Smooth muscle cell (in vitro differentiated cells): ENCODE measurements at regions not wholly inside any gene's neighbourhood (a gene's known extent, or its start where the extent isn't known, plus 50 kb on each side); places are given as distances from the start of the nearest gene placed in this dataset.

Experiments used
- DNase-seq: peaks from one replicate; lab custom pipeline; 2025; ENCODE audit not compliant: unreplicated experiment; lab: John Stamatoyannopoulos, UW
- H2AFZ ChIP-seq: fragments of 200-600 bp; sonication (generic); 2 replicates; pipeline ENCODE4 v1.6.0; 2016; ENCODE audit warnings: antibody characterized with exemption, low read depth, mild to moderate bottlenecking
- H3F3A ChIP-seq: fragments of 200-600 bp; sonication (generic); 2 replicates; pipeline ENCODE4 v1.6.0; 2017; ENCODE audit warnings: antibody characterized with exemption, low read depth
- H3K27ac ChIP-seq: fragments of 200-600 bp; sonication (generic); 2 replicates; pipeline ENCODE4 v1.5.1; 2016; ENCODE audit warnings: low read depth, mild to moderate bottlenecking
- H3K27me3 ChIP-seq: fragments of 200-600 bp; sonication (generic); 2 replicates; pipeline ENCODE4 v1.6.1; 2016; ENCODE audit warnings: low read depth, mild to moderate bottlenecking
- H3K36me3 ChIP-seq: fragments of 200-600 bp; sonication (generic); 2 replicates; pipeline ENCODE4 v1.5.1; 2016; ENCODE audit warnings: low read depth
- H3K4me1 ChIP-seq: fragments of 200-600 bp; sonication (generic); 2 replicates; pipeline ENCODE4 v1.5.1; 2016; ENCODE audit warnings: low read depth
- H3K4me2 ChIP-seq: fragments of 200-600 bp; sonication (generic); 2 replicates; pipeline ENCODE4 v1.6.0; 2016; ENCODE audit warnings: mild to moderate bottlenecking
- H3K4me3 ChIP-seq: fragments of 200-600 bp; sonication (generic); 2 replicates; pipeline ENCODE4 v1.5.1; 2016; ENCODE audit warnings: mild to moderate bottlenecking
- H3K79me2 ChIP-seq: fragments of 200-600 bp; sonication (generic); 2 replicates; pipeline ENCODE4 v1.6.0; 2016; ENCODE audit warnings: low read depth, mild to moderate bottlenecking
- H3K9ac ChIP-seq: fragments of 200-600 bp; sonication (generic); 2 replicates; pipeline ENCODE4 v1.6.0; 2016; ENCODE audit warnings: low read depth
- H3K9me3 ChIP-seq: fragments of 200-600 bp; sonication (generic); replicated peaks from 2 replicates; pipeline ENCODE4 v1.5.1; 2016; ENCODE audit warnings: low read depth
- H4K20me1 ChIP-seq: fragments of 200-600 bp; sonication (generic); 2 replicates; pipeline ENCODE4 v1.6.0; 2016; ENCODE audit warnings: low read depth
- CTCF ChIP-seq: fragments of 200-600 bp; sonication (generic); IDR thresholded peaks from 2 replicates; pipeline ENCODE4 v1.5.1; 2017; ENCODE audit warnings: borderline replicate concordance, mild to moderate bottlenecking, antibody characterized with exemption; ENCODE audit not compliant: insufficient read depth, poor library complexity, severe bottlenecking
- WGBS: methylation state at CpG from one replicate; pipeline ENCODE4 v1.1.7; 2016; ENCODE audit warnings: low lambda C conversion rate; 5-methylcytosine and 5-hydroxymethylcytosine counted together

GRCh38 chr6:74631564-74631963, 574.3 kb downstream of the COL12A1 start:
- no peak overlapping the region for H3K27ac ChIP-seq
- WGBS: 48% methylated on average over 2 of the region's 2 CpGs

GRCh38 chr6:74626288-74626687, 579.6 kb downstream of the COL12A1 start:
- 83% methylated on average over 4 of the region's 4 CpGs for WGBS
- Histone ChIP-seq H3K9me3 (no peaks in the 10 kb centered on the region), H3F3A (no peaks in the 10 kb centered on the region), H3K27ac (no peak overlapping the region), H3K4me3 (no peak overlapping the region), H3K4me2 (no peak overlapping the region), H3K9ac (no peak overlapping the region), H3K36me3 (no peaks in the 10 kb centered on the region), H3K79me2 (no peaks in the 10 kb centered on the region), H3K27me3 (no peaks in the 10 kb centered on the region), H4K20me1 (no peaks in the 10 kb centered on the region), H3K4me1 (no peaks in the 10 kb centered on the region), H2AFZ (no peak overlapping the region)
- no peak for TF ChIP-seq CTCF
- DNase-seq: no peak

More at GRCh38 chr6:74631564-74631963, 574.3 kb downstream of the COL12A1 start:
- H2AFZ ChIP-seq: no peak overlapping the region
- H4K20me1 ChIP-seq: no peaks in the 10 kb centered on the region
- H3F3A ChIP-seq: no peaks in the 10 kb centered on the region
- no peak for TF ChIP-seq CTCF
- no peak overlapping the region for H3K4me3 ChIP-seq
- DNase-seq: no peak
- H3K79me2 ChIP-seq: no peaks in the 10 kb centered on the region
- no peaks in the 10 kb centered on the region for H3K4me1 ChIP-seq
- no peaks in the 10 kb centered on the region for H3K36me3 ChIP-seq
- H3K9me3 ChIP-seq: no peaks in the 10 kb centered on the region
- no peak overlapping the region for H3K4me2 ChIP-seq
- no peaks in the 10 kb centered on the region for H3K27me3 ChIP-seq
- no peak overlapping the region for H3K9ac ChIP-seq

GRCh38 chr6:74623027-74623426, 582.8 kb downstream of the COL12A1 start:
- Histone ChIP-seq H3K9ac (no peak overlapping the region), H3F3A (no peaks in the 10 kb centered on the region), H3K4me3 (no peak overlapping the region), H3K79me2 (no peaks in the 10 kb centered on the region), H3K27me3 (no peaks in the 10 kb centered on the region), H3K4me1 (no peaks in the 10 kb centered on the region), H3K4me2 (no peak overlapping the region), H3K27ac (no peak overlapping the region), H3K9me3 (no peaks in the 10 kb centered on the region), H4K20me1 (no peaks in the 10 kb centered on the region), H3K36me3 (no peaks in the 10 kb centered on the region), H2AFZ (no peak overlapping the region)
- no peak for TF ChIP-seq CTCF
- 89% methylated on average over 2 of the region's 2 CpGs for WGBS
- no peak for DNase-seq

- Histone ChIP-seq H3K4me3 (no peak overlapping the region), H3K4me2 (no peak overlapping the region), H3K4me1 (peaks cover 11% of the 10 kb centered on the region), H3K79me2 (no peaks in the 10 kb centered on the region), H3F3A (no peaks in the 10 kb centered on the region), H2AFZ (no peak overlapping the region), H3K9ac (no peak overlapping the region), H3K27me3 (no peaks in the 10 kb centered on the region), H4K20me1 (no peaks in the 10 kb centered on the region), H3K27ac (no peak overlapping the region), H3K9me3 (no peaks in the 10 kb centered on the region), H3K36me3 (no peaks in the 10 kb centered on the region)
- no peak for TF ChIP-seq CTCF
- DNase-seq: no peak
Observed at GRCh38 chr6:74611220-74611619, 594.6 kb downstream of the COL12A1 start.
